ENCODE measurements at regions not wholly inside any gene's neighbourhood (a gene's known extent, or its start where the extent isn't known, plus 50 kb on each side); places are given as distances from the start of the nearest gene placed in this dataset.
"Not testable (repeated sequence)": the region's sequence is repeated elsewhere in the genome, so short reads cannot be mapped to it uniquely, and the experiment has no call there.

DNA sequence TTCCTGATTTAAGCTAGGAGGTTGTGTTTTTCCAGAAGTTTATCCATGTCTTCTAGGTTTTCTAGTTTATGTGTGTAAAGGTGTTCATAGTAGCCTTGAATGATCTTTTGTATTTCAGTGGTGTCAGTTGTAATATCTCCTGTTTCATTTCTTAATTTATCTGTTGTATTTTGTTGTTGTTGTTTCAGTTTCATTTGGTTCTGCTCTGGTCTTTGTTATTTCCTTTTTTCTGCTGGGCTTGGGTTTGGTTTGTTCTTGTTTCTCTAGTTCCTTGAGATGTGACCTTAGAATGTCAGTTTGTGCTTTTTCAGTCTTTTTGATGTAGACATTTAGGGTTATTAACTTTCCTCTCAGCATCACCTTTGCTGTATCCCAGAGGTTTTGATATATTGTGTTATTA, 62.8 kb downstream of the SCP2D1 start:
- not testable (repeated sequence) for H3K36me3 Mint-ChIP-seq; DNase-seq (ENCODE audit: low spot score in 2 of 2); H3K27me3 Mint-ChIP-seq; H3K4me1 Mint-ChIP-seq
- ATAC-seq (ENCODE audit: low read depth): peak; percentile 34
- H3K4me3 Mint-ChIP-seq: peak overlapping the region; percentile 6
- H3K9me3 Mint-ChIP-seq: peaks cover 17% of the 10 kb centered on the region
- H3K27ac Mint-ChIP-seq: peak overlapping the region; percentile 13

- H3K4me3 Mint-ChIP-seq: no peak overlapping the region
- peaks cover 4% of the 10 kb centered on the region for H3K27me3 Mint-ChIP-seq
- peaks cover 6% of the 10 kb centered on the region for H3K4me1 Mint-ChIP-seq
- H3K9me3 Mint-ChIP-seq: peaks cover 11% of the 10 kb centered on the region
- ATAC-seq (ENCODE audit: low read depth) (no peak), DNase-seq (ENCODE audit: low spot score in 2 of 2) (no peak)
- H3K27ac Mint-ChIP-seq: no peak overlapping the region
- peaks cover 5% of the 10 kb centered on the region for H3K36me3 Mint-ChIP-seq
These were observed 65.7 kb downstream of the SCP2D1 start for GRCh38 chr20:18879262-18879661.

DNA sequence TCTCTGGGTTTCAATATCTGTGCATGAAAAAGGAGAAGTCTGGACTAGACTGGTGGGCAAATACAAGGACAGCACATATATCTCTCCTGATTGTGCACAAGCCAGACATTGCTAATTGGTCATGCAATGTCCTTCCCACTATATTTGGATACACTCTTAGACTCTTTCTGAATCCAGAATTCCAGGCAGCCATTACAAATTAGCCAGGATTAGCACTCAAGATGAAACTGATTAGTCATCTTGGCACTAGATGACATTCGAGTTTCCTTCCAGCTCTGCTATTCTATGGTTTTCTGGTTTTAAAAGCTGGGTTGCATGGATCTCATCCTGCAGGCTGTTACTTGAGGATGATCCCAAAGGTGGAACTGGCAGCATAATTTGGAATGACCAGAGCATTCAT, 73.2 kb downstream of the SCP2D1 start:
- no peaks in the 10 kb centered on the region for H3K4me1 Mint-ChIP-seq
- H3K36me3 Mint-ChIP-seq: no peaks in the 10 kb centered on the region
- ATAC-seq (ENCODE audit: low read depth) (no peak), DNase-seq (ENCODE audit: low spot score in 2 of 2) (no peak)
- no peak overlapping the region for H3K4me3 Mint-ChIP-seq
- H3K27me3 Mint-ChIP-seq: peaks cover 9% of the 10 kb centered on the region
- H3K9me3 Mint-ChIP-seq: peaks cover 2% of the 10 kb centered on the region
- H3K27ac Mint-ChIP-seq: no peak overlapping the region

DNA sequence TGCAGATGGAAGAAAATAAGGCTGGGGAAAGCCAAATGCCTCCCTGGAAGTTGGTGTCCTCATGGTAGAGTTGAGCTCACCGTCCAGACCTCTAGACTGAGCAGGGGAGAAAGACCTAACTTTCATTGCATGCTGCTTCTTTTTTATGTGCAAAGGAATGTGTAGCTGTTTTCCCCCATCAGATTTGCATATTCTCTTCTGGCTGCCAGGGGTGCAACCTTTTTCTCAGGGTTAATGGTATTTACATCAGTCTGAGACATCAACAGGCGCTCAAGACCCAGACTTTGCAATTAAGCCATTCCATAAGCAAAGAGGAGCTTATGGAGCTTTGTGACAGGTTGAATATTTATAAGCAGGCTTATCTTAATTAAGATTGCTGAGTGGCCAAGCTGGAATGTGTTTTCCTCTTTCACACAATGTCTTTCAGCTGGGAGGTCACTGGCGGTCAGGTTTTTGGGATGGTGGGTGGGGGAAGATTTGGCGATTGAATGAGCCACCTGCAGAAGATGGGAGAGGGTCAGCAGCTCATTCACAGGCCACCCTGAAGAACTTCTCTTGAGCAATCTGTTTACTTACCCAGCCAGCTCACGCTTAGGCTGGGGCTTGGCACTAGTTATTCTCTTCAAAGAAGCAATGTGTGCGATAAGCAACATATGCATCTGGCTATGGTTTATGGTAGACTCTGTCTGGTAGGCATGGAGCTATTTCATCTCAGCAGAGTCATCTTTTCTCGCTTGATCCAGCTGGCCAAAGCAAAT, 88.6 kb downstream of the SCP2D1 start:
- Mint-ChIP-seq H3K4me3 (no peak overlapping the region), H3K27me3 (peaks cover 4% of the 10 kb centered on the region)

GRCh38 chr20:18904192-18904591, 90.6 kb downstream of the SCP2D1 start:
- Mint-ChIP-seq H3K27ac (no peak overlapping the region), H3K9me3 (no peaks in the 10 kb centered on the region), H3K27me3 (peaks cover 4% of the 10 kb centered on the region), H3K36me3 (no peaks in the 10 kb centered on the region), H3K4me3 (no peak overlapping the region), H3K4me1 (peaks cover 4% of the 10 kb centered on the region)
- ATAC-seq (ENCODE audit: low read depth): no peak
- DNase-seq (ENCODE audit: low spot score in 2 of 2): no peak

More for the DNA sequence above, 88.6 kb downstream of the SCP2D1 start:
- Mint-ChIP-seq H3K27ac (no peak overlapping the region), H3K4me1 (peaks cover 4% of the 10 kb centered on the region), H3K36me3 (no peaks in the 10 kb centered on the region), H3K9me3 (peaks cover 2% of the 10 kb centered on the region)
- DNase-seq (ENCODE audit: low spot score in 2 of 2) (no peak), ATAC-seq (ENCODE audit: low read depth) (no peak)

DNA sequence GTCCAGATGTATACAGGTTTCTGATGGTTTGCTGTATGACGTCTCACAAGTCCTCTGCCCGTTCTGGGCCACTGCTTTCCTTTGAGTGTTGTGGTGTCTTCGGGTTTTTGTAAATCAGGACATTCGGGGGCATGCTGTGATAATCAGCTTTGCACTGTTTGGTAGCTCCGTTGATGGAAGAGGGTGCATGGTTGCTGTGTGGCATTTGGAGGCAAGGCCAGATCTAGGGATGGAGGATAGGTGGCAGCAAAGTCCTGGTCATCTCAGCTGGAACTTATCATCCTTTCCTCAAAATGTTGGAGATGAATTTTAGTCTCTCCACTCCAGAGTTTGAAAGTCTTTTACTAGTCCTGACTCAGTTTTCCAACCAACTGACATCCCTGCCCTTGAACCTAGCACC, 91.0 kb downstream of the SCP2D1 start:
- Mint-ChIP-seq H3K9me3 (no peaks in the 10 kb centered on the region), H3K4me1 (peaks cover 4% of the 10 kb centered on the region), H3K36me3 (no peaks in the 10 kb centered on the region), H3K27ac (no peak overlapping the region), H3K4me3 (no peak overlapping the region), H3K27me3 (peaks cover 4% of the 10 kb centered on the region)
- ATAC-seq (ENCODE audit: low read depth): no peak
- DNase-seq (ENCODE audit: low spot score in 2 of 2): no peak

- Mint-ChIP-seq H3K36me3 (no peaks in the 10 kb centered on the region), H3K9me3 (no peaks in the 10 kb centered on the region), H3K4me1 (peaks cover 4% of the 10 kb centered on the region), H3K27ac (no peak overlapping the region), H3K27me3 (peaks cover 7% of the 10 kb centered on the region), H3K4me3 (no peak overlapping the region)
- peak; percentile 26 for ATAC-seq (ENCODE audit: low read depth)
- DNase-seq (ENCODE audit: low spot score in 2 of 2): no peak
These were observed 92.5 kb downstream of the SCP2D1 start for GRCh38 chr20:18906046-18906445.

DNA sequence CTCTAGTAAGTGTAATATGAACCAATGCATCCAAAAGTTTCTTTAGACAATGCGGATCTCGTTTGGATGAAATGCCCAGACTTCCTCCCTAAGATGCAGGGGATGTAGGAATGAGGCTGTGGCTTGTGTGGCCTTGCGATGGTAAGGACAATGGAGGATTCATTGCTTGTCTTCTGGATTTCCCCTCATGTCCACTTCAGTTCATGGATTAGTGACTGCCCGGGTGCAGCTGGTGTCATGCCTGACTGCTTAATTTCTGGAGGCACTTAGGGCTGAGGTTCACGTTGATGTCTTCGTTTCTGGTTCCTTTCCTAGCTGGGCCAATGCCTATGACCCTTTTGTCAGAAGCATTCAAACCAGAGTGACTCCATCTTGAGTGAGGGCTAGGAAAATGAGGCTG, 93.8 kb downstream of the SCP2D1 start:
- H3K27me3 Mint-ChIP-seq: peaks cover 9% of the 10 kb centered on the region
- DNase-seq (ENCODE audit: low spot score in 2 of 2): no peak
- ATAC-seq (ENCODE audit: low read depth): no peak
- H3K4me1 Mint-ChIP-seq: peaks cover 4% of the 10 kb centered on the region
- no peaks in the 10 kb centered on the region for H3K36me3 Mint-ChIP-seq
- H3K27ac Mint-ChIP-seq: no peak overlapping the region
- no peak overlapping the region for H3K4me3 Mint-ChIP-seq
- H3K9me3 Mint-ChIP-seq: no peaks in the 10 kb centered on the region

DNA sequence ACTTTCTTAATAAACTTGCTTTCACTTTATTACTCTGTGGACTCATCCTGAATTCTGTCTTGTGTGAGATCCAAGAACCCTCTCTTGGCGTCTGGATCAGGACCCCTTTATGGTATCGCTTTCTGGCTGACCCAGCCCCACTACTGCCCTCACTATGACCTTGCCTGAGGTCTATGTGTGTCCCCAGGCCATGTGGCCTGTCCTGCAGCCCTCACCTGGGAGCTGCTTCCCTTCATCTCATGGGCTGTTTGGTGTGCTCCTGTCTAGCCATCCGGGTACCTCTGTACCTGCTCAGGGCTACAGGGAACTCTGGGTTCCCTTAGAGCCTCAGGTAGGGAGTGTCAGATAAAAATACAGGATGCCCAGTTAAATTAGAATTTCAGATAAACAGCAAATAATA, 94.5 kb downstream of the SCP2D1 start:
- Mint-ChIP-seq H3K4me1 (peaks cover 4% of the 10 kb centered on the region), H3K4me3 (no peak overlapping the region), H3K27me3 (peaks cover 9% of the 10 kb centered on the region), H3K36me3 (no peaks in the 10 kb centered on the region), H3K27ac (no peak overlapping the region), H3K9me3 (no peaks in the 10 kb centered on the region)
- ATAC-seq (ENCODE audit: low read depth) (no peak), DNase-seq (ENCODE audit: low spot score in 2 of 2) (no peak)

GRCh38 chr20:18909254-18909653, 95.7 kb downstream of the SCP2D1 start:
- no peaks in the 10 kb centered on the region for H3K9me3 Mint-ChIP-seq
- no peak overlapping the region for H3K27ac Mint-ChIP-seq
- no peaks in the 10 kb centered on the region for H3K36me3 Mint-ChIP-seq
- ATAC-seq (ENCODE audit: low read depth): no peak
- H3K4me3 Mint-ChIP-seq: no peak overlapping the region
- DNase-seq (ENCODE audit: low spot score in 2 of 2): no peak
- peaks cover 4% of the 10 kb centered on the region for H3K4me1 Mint-ChIP-seq
- H3K27me3 Mint-ChIP-seq: peaks cover 7% of the 10 kb centered on the region

DNA sequence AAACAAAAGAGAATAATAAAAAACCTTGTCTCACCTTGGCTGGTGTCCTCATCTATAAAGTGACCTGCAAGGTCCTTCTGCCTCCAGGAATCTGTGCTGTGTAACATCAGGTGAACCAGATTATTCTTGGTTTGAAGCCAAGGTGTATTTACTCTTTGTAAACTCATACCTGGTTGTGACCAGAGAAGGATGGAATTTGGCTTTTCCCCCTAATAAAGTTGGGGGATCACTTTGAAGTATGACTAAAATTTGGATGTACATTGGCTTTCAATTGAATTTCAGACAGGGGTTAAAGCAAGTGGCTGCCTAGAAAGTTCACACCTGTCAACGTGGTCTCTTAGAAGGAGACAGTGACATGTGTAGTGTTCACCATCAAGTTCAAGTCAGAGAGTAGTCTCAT, 100.1 kb downstream of the SCP2D1 start:
- ATAC-seq (ENCODE audit: low read depth) (no peak), DNase-seq (ENCODE audit: low spot score in 2 of 2) (no peak)
- Mint-ChIP-seq H3K9me3 (no peaks in the 10 kb centered on the region), H3K4me3 (no peak overlapping the region), H3K36me3 (no peaks in the 10 kb centered on the region), H3K27me3 (peaks cover 9% of the 10 kb centered on the region), H3K4me1 (no peaks in the 10 kb centered on the region), H3K27ac (no peak overlapping the region)

- no peak overlapping the region for H3K27ac Mint-ChIP-seq
- no peaks in the 10 kb centered on the region for H3K36me3 Mint-ChIP-seq
- DNase-seq (ENCODE audit: low spot score in 2 of 2): no peak
- ATAC-seq (ENCODE audit: low read depth): no peak
- H3K9me3 Mint-ChIP-seq: no peaks in the 10 kb centered on the region
- no peak overlapping the region for H3K4me3 Mint-ChIP-seq
- H3K4me1 Mint-ChIP-seq: no peaks in the 10 kb centered on the region
- H3K27me3 Mint-ChIP-seq: peaks cover 9% of the 10 kb centered on the region
These were observed 101.2 kb downstream of the SCP2D1 start for GRCh38 chr20:18914796-18915195.

DNA sequence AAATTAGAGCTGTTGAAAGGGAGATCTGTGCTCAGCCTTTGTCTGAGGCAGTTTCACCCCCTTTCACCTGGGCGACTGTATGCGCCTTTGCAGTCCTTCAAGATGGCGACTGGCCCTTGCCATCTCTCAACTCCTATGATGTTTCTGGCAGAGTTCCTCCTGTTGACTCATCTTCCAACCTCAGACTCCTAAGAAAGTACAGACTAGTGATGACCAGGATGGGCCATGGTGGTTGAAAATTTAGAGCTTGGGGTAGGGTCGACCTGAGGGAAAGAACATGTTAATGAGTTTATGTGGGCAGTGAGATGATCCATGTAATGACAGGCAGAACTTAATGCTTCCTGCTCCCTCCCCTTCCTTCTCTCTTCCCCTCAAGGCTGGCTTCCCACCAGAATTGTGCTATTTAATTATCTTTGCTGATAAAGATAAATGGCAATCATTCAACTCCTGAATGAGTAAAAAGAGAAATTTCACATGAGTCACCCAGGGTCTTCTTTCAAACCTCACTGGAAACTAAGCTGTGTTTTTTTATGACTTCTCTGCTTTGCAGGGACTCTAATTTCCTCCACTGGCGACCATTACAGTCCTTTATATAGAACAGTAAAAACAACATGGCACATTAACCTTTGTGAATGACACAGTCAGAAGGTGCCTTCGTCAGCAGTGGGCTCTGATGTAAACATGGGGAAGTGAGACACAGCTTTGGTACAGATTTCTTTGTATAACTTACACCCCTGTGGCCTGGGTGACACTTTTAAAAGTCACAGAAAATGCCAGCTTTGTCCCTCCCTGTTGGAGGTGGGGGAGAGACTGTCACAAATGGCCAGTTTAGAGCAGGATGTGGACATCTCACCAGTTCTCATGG, 103.5 kb downstream of the SCP2D1 start:
- Mint-ChIP-seq H3K27me3 (peaks cover 2% of the 10 kb centered on the region), H3K27ac (no peak overlapping the region), H3K36me3 (no peaks in the 10 kb centered on the region), H3K9me3 (no peaks in the 10 kb centered on the region), H3K4me3 (no peak overlapping the region), H3K4me1 (no peaks in the 10 kb centered on the region)
- no peak for DNase-seq (ENCODE audit: low spot score in 2 of 2)
- no peak for ATAC-seq (ENCODE audit: low read depth)

DNA sequence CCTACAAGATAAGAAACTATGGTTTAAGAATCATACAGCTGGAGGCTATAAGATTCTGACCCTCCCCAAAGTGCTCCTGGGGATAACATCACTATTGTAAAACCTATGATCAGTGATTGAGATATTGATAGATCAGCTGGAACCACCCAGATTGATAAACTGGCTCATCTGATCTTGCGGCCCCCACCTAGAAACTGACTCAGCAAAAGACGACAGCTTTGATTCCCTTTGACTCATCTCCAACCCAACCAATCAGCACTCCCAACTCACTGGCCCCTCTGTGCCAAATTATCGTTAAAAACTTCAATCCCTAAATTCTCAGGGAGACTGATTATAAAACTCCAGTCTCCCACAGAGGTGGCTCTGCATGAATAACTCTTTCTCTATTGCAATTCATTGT, 106.4 kb downstream of the SCP2D1 start:
- Mint-ChIP-seq H3K4me3 (no peak overlapping the region), H3K9me3 (no peaks in the 10 kb centered on the region), H3K27ac (no peak overlapping the region), H3K4me1 (no peaks in the 10 kb centered on the region), H3K36me3 (no peaks in the 10 kb centered on the region), H3K27me3 (peaks cover 2% of the 10 kb centered on the region)
- ATAC-seq (ENCODE audit: low read depth): no peak
- no peak for DNase-seq (ENCODE audit: low spot score in 2 of 2)

Data from memory B cell (primary cell).